ENCODE measurements at regions not wholly inside any gene's neighbourhood (a gene's known extent, or its start where the extent isn't known, plus 50 kb on each side); places are given as distances from the start of the nearest gene placed in this dataset.

DNA sequence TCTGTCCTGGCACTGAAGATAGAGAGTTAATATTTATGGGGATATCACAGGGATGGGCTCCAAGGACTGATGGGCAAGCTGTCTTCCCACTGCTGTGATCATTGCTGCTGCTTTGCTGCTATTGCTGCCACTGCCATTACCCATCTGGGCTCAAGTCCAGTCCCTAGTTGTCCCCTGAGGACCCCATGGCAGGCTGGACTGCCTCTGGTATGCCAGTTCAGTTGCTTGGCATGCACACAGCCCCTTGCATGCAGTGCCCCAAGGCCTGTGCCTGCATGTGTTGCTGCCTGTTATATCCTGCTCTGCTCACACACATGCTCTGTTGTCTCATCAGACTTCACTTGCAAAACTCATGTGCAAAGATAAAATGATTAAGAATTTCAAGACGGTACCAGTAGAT is 109.5 kb downstream of the ADRA2A start:
- Histone ChIP-seq H3K79me2 (ENCODE audit: control insufficient read depth, insufficient read depth, low read length) (no peaks in the 10 kb centered on the region), H4K20me1 (ENCODE audit: control insufficient read depth, insufficient read depth, low read length, poor library complexity, severe bottlenecking) (no peaks in the 10 kb centered on the region), H3K9ac (ENCODE audit: low read length) (no peak overlapping the region), H2AFZ (ENCODE audit: insufficient read depth, low read depth, low read length, poor library complexity, severe bottlenecking) (no peak overlapping the region), H3K9me3 (ENCODE audit: control extremely low read depth in 1 of 3, control insufficient read depth in 2 of 3, insufficient read depth in 1 of 3, low read length in 2 of 3) (no peaks in the 10 kb centered on the region), H3K4me3 (ENCODE audit: control extremely low read depth in 1 of 5, extremely low read depth in 1 of 5, insufficient read depth in 1 of 5, low read depth in 2 of 5, low read length in 4 of 5) (no peak overlapping the region), H3K4me2 (replicated peaks; ENCODE audit: low read depth, low read length, poor library complexity, severe bottlenecking) (no peak overlapping the region), H3K27me3 (replicated peaks in 1 of 4; ENCODE audit: control extremely low read depth in 1 of 4, control insufficient read depth in 3 of 4, insufficient read depth in 4 of 4, low read length in 3 of 4) (no peaks in the 10 kb centered on the region), H3K36me3 (replicated peaks in 1 of 2; ENCODE audit: control extremely low read depth in 1 of 2, control insufficient read depth in 1 of 2, extremely low read depth in 1 of 2, insufficient read depth in 2 of 2, low read length in 1 of 2) (no peaks in the 10 kb centered on the region), H3K4me1 (ENCODE audit: control insufficient read depth in 2 of 2, insufficient read depth in 2 of 2, low read length in 2 of 2) (no peaks in the 10 kb centered on the region), H3K27ac (ENCODE audit: low read length in 2 of 2) (no peak overlapping the region)
- WGBS (ENCODE audit: insufficient coverage), result 100% methylated on average over 1 of the region's 1 CpG
- Mint-ChIP-seq H3K9me3 (ENCODE audit: insufficient read depth) (no peaks in the 10 kb centered on the region), H3K27ac (no peak overlapping the region), H3K4me3 (no peak overlapping the region), H3K27me3 (peaks cover 24% of the 10 kb centered on the region), H3K4me1 (no peaks in the 10 kb centered on the region)
- DNase-seq, result no peak
- no peak for TF ChIP-seq EZH2 (IDR thresholded peaks at IDR 0.05; ENCODE audit: borderline replicate concordance, insufficient read depth, low read depth, low read length, poor library complexity, severe bottlenecking)
- no peak for TF ChIP-seq CTCF (IDR thresholded peaks at IDR 0.05)
- POLR2A ChIA-PET, result no interaction called here
- no peak for ATAC-seq (ENCODE audit: low read depth)
- CTCF ChIA-PET, result no interaction called here
- intact Hi-C loops (cut with micrococcal nuclease), result no loop called here

DNA sequence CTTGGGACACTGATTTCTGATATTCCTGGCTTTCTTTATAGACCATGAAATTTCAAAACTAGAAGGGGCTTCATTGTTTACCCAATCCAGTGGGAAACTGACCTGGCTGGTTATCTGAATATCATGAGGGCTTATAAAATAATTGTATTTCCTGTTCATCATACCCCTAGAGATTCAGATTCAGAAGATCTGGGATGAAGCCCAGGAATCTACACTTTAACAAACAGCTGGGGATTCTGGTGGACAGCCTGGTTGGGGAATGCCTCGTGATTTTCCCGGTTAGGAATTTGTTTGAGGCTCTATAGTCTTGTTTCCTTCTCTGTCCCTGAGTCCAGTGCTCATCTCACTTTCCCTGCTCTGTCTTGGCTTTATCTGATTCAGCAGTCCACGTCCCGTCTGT is 110.3 kb downstream of the ADRA2A start:
- Mint-ChIP-seq H3K4me3 (no peak overlapping the region), H3K9me3 (ENCODE audit: insufficient read depth) (no peaks in the 10 kb centered on the region), H3K4me1 (no peaks in the 10 kb centered on the region), H3K27me3 (peaks cover 17% of the 10 kb centered on the region), H3K27ac (no peak overlapping the region)
- Histone ChIP-seq H3K36me3 (replicated peaks in 1 of 2; ENCODE audit: control extremely low read depth in 1 of 2, control insufficient read depth in 1 of 2, extremely low read depth in 1 of 2, insufficient read depth in 2 of 2, low read length in 1 of 2) (no peaks in the 10 kb centered on the region), H3K4me2 (replicated peaks; ENCODE audit: low read depth, low read length, poor library complexity, severe bottlenecking) (no peak overlapping the region), H3K79me2 (ENCODE audit: control insufficient read depth, insufficient read depth, low read length) (no peaks in the 10 kb centered on the region), H3K9ac (ENCODE audit: low read length) (no peak overlapping the region), H4K20me1 (ENCODE audit: control insufficient read depth, insufficient read depth, low read length, poor library complexity, severe bottlenecking) (no peaks in the 10 kb centered on the region), H3K27ac (ENCODE audit: low read length in 2 of 2) (no peak overlapping the region), H3K4me1 (ENCODE audit: control insufficient read depth in 2 of 2, insufficient read depth in 2 of 2, low read length in 2 of 2) (no peaks in the 10 kb centered on the region), H3K4me3 (ENCODE audit: control extremely low read depth in 1 of 5, extremely low read depth in 1 of 5, insufficient read depth in 1 of 5, low read depth in 2 of 5, low read length in 4 of 5) (no peak overlapping the region), H3K9me3 (ENCODE audit: control extremely low read depth in 1 of 3, control insufficient read depth in 2 of 3, insufficient read depth in 1 of 3, low read length in 2 of 3) (no peaks in the 10 kb centered on the region), H3K27me3 (replicated peaks in 1 of 4; ENCODE audit: control extremely low read depth in 1 of 4, control insufficient read depth in 3 of 4, insufficient read depth in 4 of 4, low read length in 3 of 4) (no peaks in the 10 kb centered on the region), H2AFZ (ENCODE audit: insufficient read depth, low read depth, low read length, poor library complexity, severe bottlenecking) (no peak overlapping the region)
- intact Hi-C loops (cut with micrococcal nuclease), result no loop called here
- no peak for ATAC-seq (ENCODE audit: low read depth)
- CTCF ChIA-PET, result no interaction called here
- DNase-seq, result no peak
- 81% methylated on average over 3 of the region's 4 CpGs for whole genome bisulfite sequencing (ENCODE audit: insufficient coverage)
- POLR2A ChIA-PET, result no interaction called here
- TF ChIP-seq EZH2 (IDR thresholded peaks at IDR 0.05; ENCODE audit: borderline replicate concordance, insufficient read depth, low read depth, low read length, poor library complexity, severe bottlenecking) (no peak), CTCF (IDR thresholded peaks at IDR 0.05) (no peak)
